GM12873 (cell line): ENCODE measurements at regions not wholly inside any gene's neighbourhood (a gene's known extent, or its start where the extent isn't known, plus 50 kb on each side); places are given as distances from the start of the nearest gene placed in this dataset.

Experiments used
- TF ChIP-seq, protein P1 (sequence below): IDR thresholded peaks from 2 replicates; pipeline ENCODE4 v1.5.1; 2012; ENCODE audit warnings: low read depth, mild to moderate bottlenecking, moderate library complexity, low read length, control low read depth; ENCODE audit not compliant: insufficient read depth; ENCODE audit errors: missing control alignments

DNA sequence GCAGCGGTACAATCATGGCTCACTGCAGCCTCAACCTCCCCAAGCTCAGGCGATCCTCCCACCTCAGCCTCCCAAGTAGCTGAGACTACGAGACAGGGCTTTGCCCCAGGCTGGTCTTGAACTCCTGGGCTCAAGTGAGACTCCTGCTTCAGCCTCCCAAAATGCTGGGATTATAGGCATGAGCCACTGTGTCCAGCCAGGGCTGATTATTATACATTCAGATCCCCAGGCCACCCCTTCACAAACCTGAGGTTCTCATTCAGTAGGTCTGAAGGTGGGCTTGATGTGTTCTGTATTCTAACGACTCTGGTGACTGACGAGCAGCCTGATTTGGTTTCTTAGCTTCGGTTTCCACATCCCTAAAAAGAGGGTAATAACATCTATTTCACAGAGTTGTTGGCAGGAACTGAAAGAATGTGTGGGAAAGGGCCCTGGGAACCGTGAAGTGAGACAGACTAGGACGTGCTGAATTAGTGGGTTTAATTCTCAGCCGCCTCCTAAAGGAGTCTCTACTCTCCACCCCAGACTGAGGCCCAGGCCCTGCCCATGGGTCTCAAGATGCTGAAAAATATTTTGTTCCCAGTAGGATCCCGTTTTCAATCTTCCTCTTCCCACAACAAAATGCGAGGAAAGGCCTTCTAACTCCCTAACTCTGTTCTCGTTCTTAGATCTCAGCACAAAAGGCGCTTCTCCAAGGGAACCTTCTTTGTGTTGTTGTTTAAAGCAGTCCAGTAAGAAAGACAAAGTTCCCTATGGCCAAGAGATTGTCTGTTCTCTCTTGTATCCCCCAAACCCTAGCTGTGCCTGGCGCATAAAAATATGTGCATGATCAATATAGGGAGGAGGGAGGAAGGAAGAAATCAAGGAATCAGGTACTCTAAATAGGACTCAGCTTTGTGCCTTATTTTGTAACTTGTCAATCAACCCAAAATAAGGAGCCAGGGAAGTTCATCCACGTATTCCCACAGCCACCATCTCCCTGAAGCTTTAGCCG is 210.0 kb upstream of the TOPAZ1 start:
- TF ChIP-seq, protein P1, sequence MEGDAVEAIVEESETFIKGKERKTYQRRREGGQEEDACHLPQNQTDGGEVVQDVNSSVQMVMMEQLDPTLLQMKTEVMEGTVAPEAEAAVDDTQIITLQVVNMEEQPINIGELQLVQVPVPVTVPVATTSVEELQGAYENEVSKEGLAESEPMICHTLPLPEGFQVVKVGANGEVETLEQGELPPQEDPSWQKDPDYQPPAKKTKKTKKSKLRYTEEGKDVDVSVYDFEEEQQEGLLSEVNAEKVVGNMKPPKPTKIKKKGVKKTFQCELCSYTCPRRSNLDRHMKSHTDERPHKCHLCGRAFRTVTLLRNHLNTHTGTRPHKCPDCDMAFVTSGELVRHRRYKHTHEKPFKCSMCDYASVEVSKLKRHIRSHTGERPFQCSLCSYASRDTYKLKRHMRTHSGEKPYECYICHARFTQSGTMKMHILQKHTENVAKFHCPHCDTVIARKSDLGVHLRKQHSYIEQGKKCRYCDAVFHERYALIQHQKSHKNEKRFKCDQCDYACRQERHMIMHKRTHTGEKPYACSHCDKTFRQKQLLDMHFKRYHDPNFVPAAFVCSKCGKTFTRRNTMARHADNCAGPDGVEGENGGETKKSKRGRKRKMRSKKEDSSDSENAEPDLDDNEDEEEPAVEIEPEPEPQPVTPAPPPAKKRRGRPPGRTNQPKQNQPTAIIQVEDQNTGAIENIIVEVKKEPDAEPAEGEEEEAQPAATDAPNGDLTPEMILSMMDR: no peak

DNA sequence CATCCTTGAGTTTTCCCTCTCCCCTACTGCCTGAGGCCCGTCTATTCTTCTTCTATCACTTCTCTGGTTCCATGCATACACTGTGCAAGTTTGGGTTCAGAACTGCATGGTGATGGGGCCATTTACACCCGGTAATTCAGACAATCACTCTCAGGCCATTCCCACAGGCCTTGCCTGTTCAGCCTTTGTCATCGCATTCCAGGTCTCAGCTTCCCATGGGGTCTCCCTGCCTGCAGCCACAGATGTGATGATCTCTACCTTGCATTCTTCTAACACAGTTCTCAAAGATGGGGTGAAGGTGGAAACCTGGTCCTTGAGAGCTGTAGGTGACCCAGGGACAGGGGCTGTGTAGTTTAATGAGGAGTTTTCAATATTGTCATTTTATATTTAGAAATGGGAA is 209.2 kb upstream of the TOPAZ1 start:
- TF ChIP-seq, protein P1: no peak

DNA sequence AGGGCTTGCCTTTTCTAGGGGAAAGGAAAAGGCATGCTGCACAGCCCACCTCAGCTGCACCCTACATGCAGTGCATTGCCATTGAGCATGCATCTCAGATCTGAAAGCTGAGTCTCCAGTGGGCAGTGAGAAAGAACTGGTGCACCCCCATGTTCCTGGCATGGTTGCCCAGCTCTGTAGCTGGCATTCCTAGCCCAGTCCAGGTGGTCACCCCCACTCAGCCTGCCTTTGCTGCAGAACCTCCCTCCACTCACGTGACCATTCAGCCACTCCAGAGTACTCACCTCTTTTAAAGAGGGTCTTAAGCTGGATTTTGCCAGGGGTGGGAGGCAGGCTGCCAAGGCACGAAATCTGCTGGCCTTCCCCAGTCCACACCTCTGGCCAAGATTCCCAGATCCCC is 208.6 kb upstream of the TOPAZ1 start:
- TF ChIP-seq, protein P1: no peak

DNA sequence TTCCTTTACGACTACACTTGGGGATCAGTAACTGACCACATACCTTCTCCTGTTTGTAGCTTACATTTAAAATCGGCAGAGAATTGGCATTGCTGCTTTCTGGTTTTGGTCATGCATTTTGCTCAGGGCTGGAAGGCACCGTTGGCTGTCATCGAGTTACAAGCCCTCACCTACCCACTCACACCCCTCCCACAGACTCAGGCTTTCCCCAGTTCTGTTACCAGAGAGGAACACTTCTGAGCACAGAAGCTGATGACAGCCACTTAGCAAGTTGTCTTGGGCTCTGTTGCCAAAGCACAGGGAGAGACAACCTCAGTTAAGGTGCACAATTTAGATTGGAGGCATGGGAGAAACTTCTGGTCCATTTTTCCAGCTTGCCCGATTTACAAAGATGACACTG is 204.8 kb upstream of the TOPAZ1 start:
- TF ChIP-seq, protein P1: no peak

DNA sequence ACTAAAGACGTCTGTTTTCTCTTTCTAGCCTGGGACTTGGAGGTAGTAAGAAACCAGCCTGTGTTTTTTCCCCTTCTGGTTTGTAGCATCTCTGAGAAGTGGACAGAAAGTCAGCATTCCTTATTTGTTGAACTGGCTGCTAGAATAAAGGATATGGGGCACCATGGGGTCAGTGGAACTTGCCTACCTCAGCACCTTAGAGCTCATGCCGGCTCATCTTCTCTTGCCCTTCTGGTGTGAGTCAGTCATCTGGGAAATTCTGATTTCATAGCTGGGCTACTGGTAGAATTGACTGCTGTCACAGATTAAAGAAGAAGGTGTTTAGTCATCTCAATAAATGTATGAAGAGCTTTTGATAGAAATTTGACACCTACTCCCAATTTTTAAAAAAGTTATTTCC is 202.7 kb upstream of the TOPAZ1 start:
- TF ChIP-seq, protein P1: no peak

DNA sequence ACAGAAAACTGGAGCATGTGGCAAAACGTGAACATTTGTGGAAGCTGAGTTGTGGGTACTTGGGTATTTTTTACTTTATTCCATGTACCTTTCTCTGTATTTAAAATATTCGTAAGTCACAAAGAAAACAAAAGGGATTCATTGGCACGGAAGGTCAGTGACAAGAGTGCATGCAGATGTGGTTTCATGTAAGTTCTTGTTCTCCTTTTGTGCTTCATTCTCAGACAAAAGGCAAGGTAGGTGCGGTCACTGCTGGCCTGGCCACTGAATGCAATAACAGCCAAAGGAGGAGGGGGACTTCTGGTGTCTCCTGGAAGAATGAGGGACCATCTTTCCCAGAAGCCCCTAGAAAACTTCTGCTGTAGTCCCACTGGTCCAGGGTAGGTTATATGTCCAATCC is 200.0 kb upstream of the TOPAZ1 start:
- TF ChIP-seq, protein P1: no peak

DNA sequence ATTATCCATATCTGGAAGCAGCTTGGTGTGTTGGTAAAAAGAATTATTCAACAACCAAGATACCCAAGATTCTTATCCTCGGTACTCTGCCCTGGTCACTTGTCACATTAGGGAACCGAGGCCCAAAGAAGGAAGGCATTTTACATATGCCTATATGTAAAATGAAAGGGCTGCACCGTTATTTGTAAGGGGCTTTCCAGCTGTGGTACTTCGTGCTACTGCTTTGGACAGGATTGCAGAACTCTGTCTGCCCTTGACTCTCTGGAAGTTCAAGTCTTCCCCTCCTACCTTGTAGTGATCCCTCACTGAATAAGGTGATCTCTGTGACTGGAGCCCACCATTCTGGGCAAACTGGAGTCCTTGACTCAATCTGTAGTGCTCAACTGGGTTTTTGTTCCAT is 198.9 kb upstream of the TOPAZ1 start:
- TF ChIP-seq, protein P1: no peak
